Left kidney (tissue), 1 donor: ENCODE measurements at regions not wholly inside any gene's neighbourhood (a gene's known extent, or its start where the extent isn't known, plus 50 kb on each side); places are given as distances from the start of the nearest gene placed in this dataset.

Source experiments
- DNase-seq: peaks from one replicate; pipeline ENCODE4 v3.0.0-alpha.2; 2013

DNA sequence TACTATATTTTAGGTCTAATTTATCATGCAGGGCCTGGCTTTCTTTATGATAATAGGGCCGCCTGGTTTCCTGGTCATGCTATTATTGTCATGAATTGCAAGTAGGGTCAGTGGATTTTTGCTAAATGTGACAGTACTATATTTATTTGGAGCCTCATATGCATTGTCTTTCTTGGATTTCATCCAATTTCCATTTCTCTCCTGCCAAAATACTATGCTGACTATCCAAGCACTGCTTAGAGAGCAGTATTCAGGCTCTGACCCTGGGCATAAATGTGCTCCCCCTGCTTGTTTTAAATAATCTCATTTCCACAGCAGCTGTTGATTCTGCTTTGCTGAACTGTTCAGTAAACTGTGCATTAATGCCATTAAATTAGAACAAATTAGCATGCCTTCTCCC lies 269.3 kb downstream of the GPM6A start:
- peak; percentile 18 for DNase-seq

DNA sequence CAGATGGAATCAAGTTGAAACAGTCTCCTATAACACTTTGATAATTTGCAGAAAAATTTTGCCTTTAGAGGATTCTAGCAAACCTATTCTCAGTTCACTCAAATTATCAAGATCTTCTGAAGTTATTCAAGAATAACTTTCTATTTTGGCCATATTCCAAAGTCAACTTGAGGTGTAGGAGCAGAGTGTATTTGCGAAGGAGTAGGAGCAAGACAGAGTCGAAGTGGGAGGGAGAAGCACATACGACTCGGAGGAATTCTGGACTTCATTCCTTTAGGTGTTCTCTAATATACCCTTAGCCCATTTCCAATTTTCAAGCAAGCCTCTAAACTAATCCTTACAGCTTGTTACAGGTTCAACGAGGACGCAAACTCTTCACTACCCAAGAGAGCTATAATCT lies 252.9 kb downstream of the GPM6A start:
- no peak for DNase-seq

DNA sequence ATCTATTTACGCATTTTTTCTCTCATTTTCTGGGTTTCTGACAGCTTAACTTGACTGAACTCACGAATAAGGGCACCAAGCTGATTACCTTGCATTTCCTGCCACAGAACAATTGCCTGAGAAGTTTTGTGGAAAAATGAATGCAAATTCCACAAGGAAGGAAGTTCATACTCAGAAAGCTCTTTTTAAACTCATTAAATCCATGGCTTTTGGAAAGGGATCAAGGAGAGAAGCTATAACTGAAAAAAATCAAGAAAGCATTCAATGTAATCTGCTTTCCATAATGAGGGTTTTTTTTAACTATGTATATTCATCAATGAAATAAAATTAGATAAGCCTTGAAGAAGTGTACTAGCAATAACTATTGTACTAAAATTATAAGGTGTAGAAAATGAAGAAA lies 252.5 kb downstream of the GPM6A start:
- DNase-seq, result no peak

DNA sequence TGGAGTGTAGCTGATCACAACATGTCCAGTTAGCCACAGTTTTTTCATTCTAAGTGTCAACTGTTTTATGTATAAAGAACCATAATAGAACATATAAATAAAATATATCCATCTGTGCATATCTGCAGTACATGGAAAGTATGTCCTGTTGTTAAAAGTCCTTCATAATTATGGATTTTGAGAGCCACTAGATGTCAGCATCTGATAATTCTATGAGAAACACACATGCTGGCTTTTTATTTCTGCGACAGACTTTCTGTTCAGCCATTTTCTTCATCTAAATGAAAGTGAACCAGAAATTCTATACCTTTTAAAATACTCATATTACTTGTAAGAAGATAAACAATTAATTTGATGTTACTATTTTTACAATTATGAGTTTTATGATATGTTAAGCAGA lies 251.5 kb downstream of the GPM6A start:
- peak; percentile 36 for DNase-seq

DNA sequence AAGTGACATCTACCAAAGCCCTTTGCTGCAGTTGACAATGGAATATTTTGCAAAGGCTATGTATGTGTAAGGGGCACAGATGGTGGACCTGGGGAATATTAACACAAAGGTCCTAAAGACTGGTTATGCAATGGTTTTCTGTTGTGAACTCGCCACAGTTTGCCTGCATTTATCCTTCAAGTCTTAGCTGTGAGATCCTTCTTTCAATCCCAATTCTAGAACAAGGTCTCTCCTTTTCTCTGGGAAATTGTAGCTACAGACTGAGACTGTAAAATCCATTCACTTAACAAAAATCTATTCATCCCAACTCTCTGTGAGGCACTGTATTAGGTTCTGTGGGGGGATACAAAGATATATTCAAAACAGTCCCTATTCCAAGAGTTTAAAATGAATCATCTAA lies 250.4 kb downstream of the GPM6A start:
- DNase-seq, result no peak

DNA sequence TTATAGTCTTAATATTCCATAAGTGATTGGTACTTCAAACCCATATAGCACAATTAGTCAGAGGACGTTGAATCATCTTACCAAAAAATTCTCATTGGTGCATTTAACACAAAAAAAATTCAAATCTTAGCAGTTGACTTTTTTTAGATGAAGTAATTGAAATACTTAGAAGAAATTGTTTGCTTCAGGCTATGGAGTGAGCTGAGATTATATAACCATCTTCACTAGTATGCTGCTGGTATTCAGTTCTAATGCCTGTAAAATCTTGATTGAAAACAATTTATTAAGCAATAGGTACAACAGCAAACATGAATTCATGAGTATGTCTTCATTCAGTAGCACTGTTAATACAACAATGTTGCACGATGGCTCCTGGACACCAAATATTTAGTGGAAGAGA lies 250.0 kb downstream of the GPM6A start:
- no peak for DNase-seq

DNA sequence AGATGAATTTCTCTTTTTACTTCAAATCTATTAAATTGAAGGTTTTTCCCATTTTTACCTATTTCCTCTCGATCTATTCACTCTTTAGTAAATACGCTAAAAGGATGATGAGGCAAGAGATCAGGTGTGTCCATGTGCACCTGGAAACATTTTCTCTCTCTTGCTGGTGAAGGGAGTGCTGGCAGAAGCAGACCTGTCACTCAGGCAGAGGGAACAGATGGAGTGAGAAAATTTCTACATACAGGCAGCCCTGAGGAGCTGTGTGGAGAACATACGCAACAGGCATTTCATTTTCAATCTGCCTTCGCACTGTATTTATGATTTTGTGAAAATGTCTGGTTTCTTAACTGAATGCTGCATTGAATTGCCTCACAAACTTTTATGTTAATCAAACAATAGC lies 249.5 kb downstream of the GPM6A start:
- no peak for DNase-seq
